ENCODE measurements at regions not wholly inside any gene's neighbourhood (a gene's known extent, or its start where the extent isn't known, plus 50 kb on each side); places are given as distances from the start of the nearest gene placed in this dataset.
"Not testable (repeated sequence)": the region's sequence is repeated elsewhere in the genome, so short reads cannot be mapped to it uniquely, and the experiment has no call there.

GRCh38 chr3:197404030-197404429, 105.6 kb upstream of the DLG1 start:
- no peak for DNase-seq

- not testable (repeated sequence) for DNase-seq
Observed at GRCh38 chr3:197402401-197402800, 104.0 kb upstream of the DLG1 start.

- DNase-seq: no peak
Observed at GRCh38 chr3:197399486-197399885, 101.1 kb upstream of the DLG1 start.

- DNase-seq: no peak
Observed at GRCh38 chr3:197398286-197398878, 100.0 kb upstream of the DLG1 start.

GRCh38 chr3:197397838-197398237, 99.4 kb upstream of the DLG1 start:
- DNase-seq: no peak

- DNase-seq: peak; percentile 100
Observed at GRCh38 chr3:197394464-197395321, 96.3 kb upstream of the DLG1 start.

- DNase-seq: not testable (repeated sequence)
Observed at GRCh38 chr3:197394126-197394463, 95.7 kb upstream of the DLG1 start.

GRCh38 chr3:197393711-197394110, 95.3 kb upstream of the DLG1 start:
- DNase-seq: no peak

- peak; percentile 80 for DNase-seq
Observed at GRCh38 chr3:197392961-197393360, 94.5 kb upstream of the DLG1 start.

GRCh38 chr3:197381371-197381770, 83.0 kb upstream of the DLG1 start:
- no peak for DNase-seq

- no peak for DNase-seq
Observed at GRCh38 chr3:197380786-197381185, 82.4 kb upstream of the DLG1 start.

- no peak for DNase-seq
Observed at GRCh38 chr3:197378985-197379718, 80.7 kb upstream of the DLG1 start.

- DNase-seq: no peak
Observed at GRCh38 chr3:197376735-197377555, 78.5 kb upstream of the DLG1 start.

GRCh38 chr3:197376020-197376419, 77.6 kb upstream of the DLG1 start:
- DNase-seq: peak; percentile 21

GRCh38 chr3:197375001-197375441, 76.6 kb upstream of the DLG1 start:
- no peak for DNase-seq

- DNase-seq: no peak
Observed at GRCh38 chr3:197373096-197373495, 74.7 kb upstream of the DLG1 start.

GRCh38 chr3:197372047-197372661, 73.7 kb upstream of the DLG1 start:
- peak; percentile 96 for DNase-seq

- no peak for DNase-seq
Observed at GRCh38 chr3:197371591-197372046, 73.2 kb upstream of the DLG1 start.

GRCh38 chr3:197369545-197369944, 71.1 kb upstream of the DLG1 start:
- no peak for DNase-seq

- DNase-seq: peak; percentile 42
Observed at GRCh38 chr3:197368821-197369220, 70.4 kb upstream of the DLG1 start.

- DNase-seq: peak; percentile 17
Observed at GRCh38 chr3:197368330-197368729, 69.9 kb upstream of the DLG1 start.

- DNase-seq: peak; percentile 99
Observed at GRCh38 chr3:197367081-197367780, 68.8 kb upstream of the DLG1 start.
